ENCODE measurements at regions not wholly inside any gene's neighbourhood (a gene's known extent, or its start where the extent isn't known, plus 50 kb on each side); places are given as distances from the start of the nearest gene placed in this dataset.

DNA sequence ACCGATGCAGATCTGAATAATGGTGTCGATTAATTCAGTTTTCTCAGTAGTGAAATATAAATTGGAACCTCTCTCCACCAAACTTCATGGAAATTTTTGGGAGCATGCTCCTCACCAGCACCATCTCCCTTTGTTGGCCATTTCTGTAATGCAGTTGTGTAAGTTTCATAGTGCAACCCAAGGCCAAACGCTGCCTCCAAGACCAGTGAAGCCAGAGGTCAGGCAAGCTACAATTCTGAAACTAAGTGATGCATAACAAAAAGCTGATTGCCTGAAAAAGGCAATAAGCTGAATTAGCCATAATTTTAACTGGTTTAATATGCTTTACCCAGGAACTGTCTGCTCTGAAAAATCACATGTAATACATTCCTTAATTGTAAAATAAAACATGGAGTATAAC, 138.3 kb upstream of the TACR1 start:
- H3K27ac Mint-ChIP-seq (ENCODE audit: unreplicated experiment), result no peak overlapping the region
- H3K27me3 Mint-ChIP-seq (ENCODE audit: unreplicated experiment), result no peaks in the 10 kb centered on the region
- TF ChIP-seq, protein P1, sequence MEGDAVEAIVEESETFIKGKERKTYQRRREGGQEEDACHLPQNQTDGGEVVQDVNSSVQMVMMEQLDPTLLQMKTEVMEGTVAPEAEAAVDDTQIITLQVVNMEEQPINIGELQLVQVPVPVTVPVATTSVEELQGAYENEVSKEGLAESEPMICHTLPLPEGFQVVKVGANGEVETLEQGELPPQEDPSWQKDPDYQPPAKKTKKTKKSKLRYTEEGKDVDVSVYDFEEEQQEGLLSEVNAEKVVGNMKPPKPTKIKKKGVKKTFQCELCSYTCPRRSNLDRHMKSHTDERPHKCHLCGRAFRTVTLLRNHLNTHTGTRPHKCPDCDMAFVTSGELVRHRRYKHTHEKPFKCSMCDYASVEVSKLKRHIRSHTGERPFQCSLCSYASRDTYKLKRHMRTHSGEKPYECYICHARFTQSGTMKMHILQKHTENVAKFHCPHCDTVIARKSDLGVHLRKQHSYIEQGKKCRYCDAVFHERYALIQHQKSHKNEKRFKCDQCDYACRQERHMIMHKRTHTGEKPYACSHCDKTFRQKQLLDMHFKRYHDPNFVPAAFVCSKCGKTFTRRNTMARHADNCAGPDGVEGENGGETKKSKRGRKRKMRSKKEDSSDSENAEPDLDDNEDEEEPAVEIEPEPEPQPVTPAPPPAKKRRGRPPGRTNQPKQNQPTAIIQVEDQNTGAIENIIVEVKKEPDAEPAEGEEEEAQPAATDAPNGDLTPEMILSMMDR (IDR thresholded peaks at IDR 0.05; ENCODE audit: partially characterized antibody, unreplicated experiment), result no peak
- no peak overlapping the region for H3K4me3 Mint-ChIP-seq (ENCODE audit: unreplicated experiment)
- DNase-seq, result no peak
- H3K4me1 Mint-ChIP-seq (ENCODE audit: low read depth, unreplicated experiment), result peaks cover 22% of the 10 kb centered on the region
- H3K9me3 Mint-ChIP-seq (ENCODE audit: unreplicated experiment), result no peaks in the 10 kb centered on the region
- no peaks in the 10 kb centered on the region for H3K36me3 Mint-ChIP-seq (ENCODE audit: unreplicated experiment)

DNA sequence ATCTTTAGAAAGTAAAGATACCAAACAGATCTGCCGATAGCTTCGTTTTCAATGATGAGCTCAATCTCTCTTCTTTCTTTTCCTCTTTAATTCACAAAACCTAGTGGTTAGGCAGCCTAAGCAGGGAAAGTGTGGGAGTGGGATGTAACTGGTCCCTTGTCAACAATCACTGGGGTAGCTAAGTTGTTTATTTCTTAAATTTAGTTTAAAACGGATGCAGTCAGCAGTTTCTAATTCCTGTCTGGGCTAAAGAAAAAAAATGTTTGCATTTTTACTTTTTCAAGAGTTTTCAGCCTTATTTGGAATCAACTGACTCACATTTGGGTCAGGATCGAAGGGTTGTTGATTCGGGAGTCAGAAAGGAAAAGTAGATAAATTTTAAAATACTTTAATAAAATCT, 137.7 kb upstream of the TACR1 start:
- DNase-seq, result no peak
- TF ChIP-seq, protein P1 (IDR thresholded peaks at IDR 0.05; ENCODE audit: partially characterized antibody, unreplicated experiment), result no peak
- peak overlapping the region; percentile 83 for H3K27ac Mint-ChIP-seq (ENCODE audit: unreplicated experiment)

DNA sequence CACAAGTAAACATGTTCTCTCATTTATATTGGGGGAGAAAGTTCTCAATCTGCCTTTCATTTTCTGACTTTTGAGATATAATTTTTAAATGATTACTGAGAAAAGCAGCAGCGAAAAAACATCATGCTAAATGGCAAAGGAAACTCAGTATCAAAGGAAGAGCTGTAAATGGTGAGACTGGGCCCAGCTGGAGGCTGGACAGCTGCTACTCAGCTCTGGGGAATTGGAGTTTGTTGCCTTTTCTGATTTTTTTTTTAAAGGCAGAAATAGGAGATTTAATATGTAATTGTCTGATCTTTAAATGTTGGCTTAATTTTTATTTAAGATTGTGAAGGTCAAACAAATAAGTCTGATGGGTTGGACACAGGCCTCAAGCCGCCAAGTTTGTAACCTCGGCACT, 137.1 kb upstream of the TACR1 start:
- peaks cover 22% of the 10 kb centered on the region for H3K4me1 Mint-ChIP-seq (ENCODE audit: low read depth, unreplicated experiment)
- no peaks in the 10 kb centered on the region for H3K36me3 Mint-ChIP-seq (ENCODE audit: unreplicated experiment)
- H3K9me3 Mint-ChIP-seq (ENCODE audit: unreplicated experiment), result no peaks in the 10 kb centered on the region
- H3K27ac Mint-ChIP-seq (ENCODE audit: unreplicated experiment), result peak overlapping the region; percentile 83
- TF ChIP-seq, protein P1 (IDR thresholded peaks at IDR 0.05; ENCODE audit: partially characterized antibody, unreplicated experiment), result no peak
- peak; percentile 30 for DNase-seq
- no peak overlapping the region for H3K4me3 Mint-ChIP-seq (ENCODE audit: unreplicated experiment)
- no peaks in the 10 kb centered on the region for H3K27me3 Mint-ChIP-seq (ENCODE audit: unreplicated experiment)

More for the DNA sequence above, 137.7 kb upstream of the TACR1 start:
- H3K36me3 Mint-ChIP-seq (ENCODE audit: unreplicated experiment), result no peaks in the 10 kb centered on the region
- no peaks in the 10 kb centered on the region for H3K27me3 Mint-ChIP-seq (ENCODE audit: unreplicated experiment)
- H3K4me1 Mint-ChIP-seq (ENCODE audit: low read depth, unreplicated experiment), result peaks cover 22% of the 10 kb centered on the region
- no peaks in the 10 kb centered on the region for H3K9me3 Mint-ChIP-seq (ENCODE audit: unreplicated experiment)
- H3K4me3 Mint-ChIP-seq (ENCODE audit: unreplicated experiment), result no peak overlapping the region

DNA sequence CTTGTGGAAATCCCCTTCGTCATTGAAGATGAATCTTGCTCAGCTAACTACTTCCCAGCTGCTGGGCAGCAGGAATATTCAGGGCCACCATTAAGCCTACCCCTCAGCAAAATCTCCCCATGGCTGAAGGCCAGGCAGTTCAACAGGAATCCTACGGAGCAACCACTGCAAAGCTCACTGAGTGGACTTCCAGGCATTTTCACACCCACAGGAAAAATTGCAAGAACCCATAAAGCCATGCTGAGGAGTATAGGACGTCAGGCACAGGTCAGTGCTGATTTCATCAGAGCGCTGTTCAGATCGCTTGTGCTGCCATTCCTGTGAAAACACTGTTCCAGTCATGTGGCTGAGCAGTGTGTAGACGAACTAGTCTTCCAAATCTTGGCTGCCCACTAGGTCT, 134.8 kb upstream of the TACR1 start:
- Mint-ChIP-seq H3K36me3 (ENCODE audit: unreplicated experiment) (no peaks in the 10 kb centered on the region), H3K27me3 (ENCODE audit: unreplicated experiment) (no peaks in the 10 kb centered on the region), H3K4me3 (ENCODE audit: unreplicated experiment) (no peak overlapping the region), H3K9me3 (ENCODE audit: unreplicated experiment) (no peaks in the 10 kb centered on the region), H3K4me1 (ENCODE audit: low read depth, unreplicated experiment) (peaks cover 20% of the 10 kb centered on the region), H3K27ac (ENCODE audit: unreplicated experiment) (peak overlapping the region; percentile 22)
- no peak for DNase-seq
- TF ChIP-seq, protein P1 (IDR thresholded peaks at IDR 0.05; ENCODE audit: partially characterized antibody, unreplicated experiment), result no peak

DNA sequence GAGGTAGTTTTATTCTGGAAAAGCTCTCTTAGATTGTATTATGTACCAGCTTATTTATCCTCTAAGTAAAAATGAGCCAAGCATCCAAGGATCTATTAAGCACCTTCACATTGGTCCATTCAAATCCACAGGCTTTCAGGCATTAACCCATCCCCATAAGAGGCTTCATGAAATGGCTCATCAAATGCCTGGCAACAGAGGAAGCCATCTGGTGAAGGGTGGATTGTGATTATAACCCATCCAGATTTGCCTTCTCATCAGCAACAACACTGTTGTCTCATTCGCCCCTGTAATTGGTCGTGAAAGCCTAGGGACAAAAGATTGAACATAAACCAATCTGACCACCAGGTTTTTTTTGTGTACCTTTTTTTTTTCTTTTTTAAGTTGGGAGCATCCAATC, 134.3 kb upstream of the TACR1 start:
- peaks cover 20% of the 10 kb centered on the region for H3K4me1 Mint-ChIP-seq (ENCODE audit: low read depth, unreplicated experiment)
- no peak for DNase-seq
- no peak overlapping the region for H3K27ac Mint-ChIP-seq (ENCODE audit: unreplicated experiment)
- TF ChIP-seq, protein P1 (IDR thresholded peaks at IDR 0.05; ENCODE audit: partially characterized antibody, unreplicated experiment), result no peak
- H3K36me3 Mint-ChIP-seq (ENCODE audit: unreplicated experiment), result no peaks in the 10 kb centered on the region
- H3K27me3 Mint-ChIP-seq (ENCODE audit: unreplicated experiment), result no peaks in the 10 kb centered on the region
- no peak overlapping the region for H3K4me3 Mint-ChIP-seq (ENCODE audit: unreplicated experiment)
- H3K9me3 Mint-ChIP-seq (ENCODE audit: unreplicated experiment), result no peaks in the 10 kb centered on the region
